ENCODE measurements at regions not wholly inside any gene's neighbourhood (a gene's known extent, or its start where the extent isn't known, plus 50 kb on each side); places are given as distances from the start of the nearest gene placed in this dataset.
"Not testable (repeated sequence)": the region's sequence is repeated elsewhere in the genome, so short reads cannot be mapped to it uniquely, and the experiment has no call there.

DNA sequence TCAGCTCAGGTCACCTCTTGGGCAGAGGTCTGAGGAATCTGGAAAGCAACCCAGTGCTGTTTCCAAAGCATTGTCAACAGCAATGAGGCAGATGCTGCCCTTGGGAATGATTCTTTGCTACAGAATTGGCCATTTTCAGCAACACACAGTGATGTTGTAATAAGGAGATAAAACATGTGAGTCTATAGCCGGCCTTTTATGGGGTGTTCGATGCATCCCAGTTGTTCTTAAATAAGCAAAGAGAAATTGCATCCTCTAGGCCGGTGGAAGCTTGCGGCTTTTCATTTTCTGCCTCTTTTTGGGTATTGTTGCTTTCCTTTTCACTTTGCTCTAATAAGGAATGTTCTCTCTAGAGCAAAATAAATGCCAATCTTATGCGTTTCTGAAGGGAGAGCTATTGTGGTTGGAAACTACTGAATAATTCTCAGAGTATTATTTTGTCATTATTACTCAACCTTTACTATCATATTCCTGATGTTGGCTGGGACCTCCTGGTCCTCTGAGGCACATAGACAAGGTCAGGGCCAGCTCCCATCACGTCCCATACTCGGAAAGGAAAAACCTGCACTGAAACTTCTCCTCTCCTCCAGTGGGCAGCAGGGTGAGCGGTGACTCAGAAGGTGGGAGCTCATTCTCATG lies 214.2 kb downstream of the CDH26 start:
- DNase-seq: no peak

DNA sequence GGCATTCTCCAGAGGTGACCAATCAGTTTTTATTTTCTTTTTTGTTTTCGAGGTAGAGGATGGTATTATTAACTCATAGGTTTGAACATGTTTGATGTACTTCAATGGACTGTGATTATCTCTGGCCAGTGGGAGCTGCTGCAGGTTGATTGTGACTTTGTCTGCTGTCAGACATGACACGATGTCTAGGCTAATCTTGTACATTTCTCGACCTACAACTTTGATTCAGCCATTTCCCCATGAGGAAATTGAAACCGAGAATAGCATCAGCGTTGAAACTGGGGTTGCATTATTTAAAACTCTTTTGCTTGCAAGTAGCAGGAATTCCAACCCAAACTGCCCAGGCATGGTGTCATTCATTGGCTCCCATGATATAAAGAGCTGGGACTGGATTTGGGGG lies 218.9 kb downstream of the CDH26 start:
- no peak for DNase-seq

DNA sequence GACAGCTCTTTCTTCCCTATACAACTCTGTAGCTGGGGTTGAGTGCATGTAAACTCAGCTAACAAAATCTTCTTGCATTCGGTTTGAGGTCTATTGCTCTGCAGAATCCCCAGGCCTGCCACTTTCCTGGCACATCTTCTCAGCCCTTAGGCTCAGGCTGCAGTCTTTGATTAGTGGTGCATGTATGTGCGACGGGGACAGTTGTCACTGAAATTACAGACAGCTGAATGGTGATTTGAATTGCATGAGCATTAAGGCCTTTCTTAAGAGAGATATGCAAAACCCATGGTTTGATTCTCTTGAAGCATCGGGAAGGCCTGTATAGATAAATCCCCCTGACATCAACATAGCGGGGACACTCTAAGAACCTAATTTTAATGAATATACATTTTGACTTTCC lies 222.8 kb downstream of the CDH26 start:
- no peak for DNase-seq

DNA sequence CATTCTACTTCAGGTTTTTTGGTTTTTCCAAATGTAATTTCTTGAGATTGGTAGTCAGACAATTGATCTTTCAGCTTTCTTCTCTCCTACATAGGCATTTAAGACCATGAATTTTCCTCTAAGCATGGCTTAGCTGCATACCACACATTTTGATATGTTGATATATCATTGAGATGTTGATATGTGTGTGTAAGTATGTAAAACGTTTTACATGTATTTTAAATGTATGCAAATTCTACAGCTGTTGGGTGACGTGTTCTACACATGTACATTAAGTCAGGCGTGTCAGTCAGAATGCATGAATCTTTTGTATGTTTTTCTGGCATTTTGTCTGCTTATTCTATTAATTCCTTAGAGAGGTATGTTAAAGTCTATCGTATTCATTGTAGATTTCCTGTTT lies 228.2 kb downstream of the CDH26 start:
- no peak for DNase-seq

DNA sequence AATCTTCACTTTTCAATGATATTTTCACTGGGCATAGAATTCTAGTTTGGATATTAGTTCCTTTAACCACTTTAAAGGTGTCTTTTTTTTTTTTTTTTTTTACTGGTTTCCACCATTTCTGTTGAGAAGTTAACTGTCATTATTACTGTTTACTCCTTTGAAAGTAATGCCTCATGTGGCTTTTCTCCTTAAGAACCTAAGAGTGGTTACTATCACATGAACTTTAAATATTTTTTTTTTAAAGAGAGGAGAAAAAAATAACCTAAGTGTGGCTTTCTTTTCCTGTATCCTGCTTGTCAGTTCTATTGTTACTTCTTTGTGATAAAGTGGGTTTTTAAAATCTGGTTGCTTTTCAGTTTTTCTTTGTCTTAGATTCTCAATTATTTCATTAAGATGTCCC lies 229.5 kb downstream of the CDH26 start:
- DNase-seq: no peak

DNA sequence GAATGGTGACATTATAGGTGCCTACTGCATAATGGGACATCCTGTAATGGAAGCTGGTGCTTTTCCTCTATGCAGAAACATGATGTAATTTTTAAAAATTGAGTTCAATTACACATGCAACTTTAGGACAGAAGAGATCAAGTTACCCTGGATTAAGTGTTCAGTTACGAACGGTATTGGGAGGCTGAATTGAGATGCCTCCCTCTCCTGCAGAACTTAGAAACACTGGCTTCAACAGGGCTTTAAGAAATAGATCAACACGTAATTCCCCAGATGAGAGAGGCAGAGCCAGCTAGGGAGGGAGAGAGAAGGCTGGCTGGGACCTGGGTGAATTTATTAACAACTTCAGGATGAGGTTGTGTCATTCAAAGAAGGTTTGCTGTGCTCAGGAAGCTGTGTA lies 232.8 kb downstream of the CDH26 start:
- DNase-seq: no peak

DNA sequence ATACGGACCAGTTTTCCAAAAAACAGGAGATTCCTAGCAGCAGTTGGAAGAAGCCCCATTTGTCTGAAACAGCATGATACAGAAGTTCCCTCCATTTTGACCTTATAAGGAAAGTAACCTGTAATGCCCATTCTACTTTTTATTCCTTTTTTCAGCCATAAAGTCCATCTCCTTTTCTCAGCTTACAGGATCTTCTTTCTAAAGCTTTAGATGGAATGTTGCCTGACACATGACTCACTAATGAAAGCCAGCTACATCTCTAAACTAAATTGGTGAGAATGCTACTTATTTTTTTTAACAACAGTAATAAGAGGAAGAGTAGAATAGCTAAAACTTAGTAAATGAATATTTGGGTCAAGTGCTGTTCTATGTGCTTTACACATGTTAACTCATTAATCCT lies 234.1 kb downstream of the CDH26 start:
- no peak for DNase-seq

DNA sequence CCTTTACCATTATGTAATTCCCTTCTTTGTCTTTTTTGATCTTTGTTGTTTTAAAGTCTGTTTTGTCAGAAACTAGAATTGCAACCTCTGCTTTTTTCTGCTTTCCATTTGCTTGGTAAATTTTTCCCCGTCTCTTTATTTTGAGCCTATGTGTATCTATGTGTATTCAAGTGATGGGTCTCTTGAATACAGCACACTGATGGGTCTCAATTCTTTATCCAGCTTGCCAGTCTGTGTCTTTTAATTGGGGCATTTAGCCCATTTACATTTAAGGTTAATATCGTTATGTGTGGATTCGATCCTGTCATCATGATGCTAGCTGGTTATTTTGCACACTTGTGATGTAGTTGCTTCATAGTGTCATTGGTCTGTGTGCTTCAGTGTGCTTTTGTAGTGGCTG lies 240.9 kb downstream of the CDH26 start:
- not testable (repeated sequence) for DNase-seq

DNA sequence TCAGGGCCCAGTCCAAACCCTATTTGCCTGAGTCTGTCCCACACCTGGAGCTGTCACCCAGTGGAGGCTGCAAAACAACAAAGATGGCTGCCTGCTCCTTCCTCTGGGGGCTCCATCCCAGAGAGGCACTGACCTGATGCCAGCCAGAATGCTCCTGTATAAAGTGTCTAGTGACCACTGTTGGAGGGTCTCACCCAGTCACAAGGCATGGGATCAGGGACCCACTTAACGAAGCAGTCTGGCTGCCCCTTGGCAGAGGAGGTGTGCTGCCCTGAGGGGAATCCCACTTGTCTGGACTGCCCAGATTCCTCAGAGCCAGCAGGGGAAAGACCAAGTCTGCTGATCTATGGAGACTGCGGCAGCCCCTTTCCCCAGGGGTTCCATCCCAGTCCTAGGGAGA lies 241.6 kb downstream of the CDH26 start:
- no peak for DNase-seq

DNA sequence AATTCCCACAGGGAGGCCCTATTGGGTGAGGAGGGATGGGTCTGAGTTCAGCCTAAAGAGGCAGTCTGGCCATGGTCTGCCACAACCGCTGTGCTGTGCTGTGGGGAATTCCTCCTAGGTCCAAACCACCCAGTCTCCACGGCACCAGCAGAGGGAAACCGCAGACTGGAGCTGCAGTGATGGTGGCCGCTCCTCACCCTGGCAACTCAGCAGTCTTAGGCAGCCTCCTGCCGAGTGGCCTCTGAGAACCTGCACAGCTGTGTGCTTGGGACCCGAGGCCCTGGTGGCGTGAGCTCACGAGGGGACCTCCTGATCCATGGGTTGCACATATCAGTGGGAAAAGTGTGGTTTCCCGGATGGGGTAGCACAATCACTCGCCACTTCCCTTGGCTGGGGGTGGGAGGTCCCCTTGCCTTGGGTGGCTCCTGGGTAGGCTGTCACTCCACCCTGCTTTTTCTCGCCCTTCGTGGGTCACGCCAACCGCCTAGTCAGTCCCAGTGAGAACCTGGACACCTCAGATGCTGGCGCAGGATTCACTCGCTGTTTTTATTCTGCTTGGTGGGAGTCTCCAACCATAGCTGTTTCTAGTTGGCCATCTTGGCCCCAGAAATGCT lies 242.2 kb downstream of the CDH26 start:
- DNase-seq: no peak

DNA sequence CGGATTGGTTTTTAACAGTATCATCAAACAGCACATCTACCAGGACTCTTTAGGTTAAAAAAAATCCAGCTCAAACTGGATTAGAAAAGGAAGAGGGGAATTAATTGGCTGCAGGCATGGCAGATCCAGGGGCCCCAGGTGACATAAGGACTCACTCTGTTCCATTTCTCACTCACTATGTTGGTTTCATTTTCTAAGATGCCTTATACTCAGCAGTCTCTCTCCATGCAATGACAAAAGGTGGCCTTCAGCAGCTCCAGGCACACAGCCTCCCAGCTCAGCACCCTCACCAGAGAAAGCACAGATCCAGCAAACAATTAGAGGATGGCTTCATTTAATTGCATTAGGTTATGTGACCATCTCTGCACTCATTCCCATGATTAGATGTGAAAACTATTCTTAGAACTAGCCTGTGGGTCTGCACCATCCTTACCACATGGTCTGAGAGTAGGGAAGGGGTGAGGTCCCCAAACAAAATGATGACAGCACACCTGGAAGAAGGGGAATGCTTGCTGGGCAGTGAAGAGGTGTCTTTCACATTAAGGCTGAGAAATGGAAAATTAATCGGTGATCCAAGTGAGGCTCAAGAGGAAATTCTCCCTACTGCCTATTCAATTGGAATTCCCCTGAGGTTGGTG lies 243.1 kb downstream of the CDH26 start:
- DNase-seq: no peak

DNA sequence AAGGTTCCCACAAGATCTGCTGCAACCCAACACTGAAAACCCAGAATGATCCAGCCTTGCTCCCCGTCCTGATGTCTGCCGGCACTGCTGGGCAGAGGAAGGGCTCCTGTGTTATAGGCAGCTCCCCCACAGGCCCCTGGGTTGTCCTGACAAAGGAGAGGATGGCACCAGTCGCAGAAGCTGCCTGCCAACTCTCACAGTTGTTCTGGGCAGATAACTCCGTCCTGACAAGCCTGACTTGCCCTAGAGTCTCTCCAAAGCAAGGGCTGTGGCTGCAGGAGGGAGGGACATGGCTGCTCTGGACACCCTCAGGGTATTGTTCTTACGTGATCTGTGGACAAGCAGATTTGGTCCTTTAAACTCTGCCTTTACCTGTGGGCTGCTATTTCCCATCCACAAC lies 243.8 kb downstream of the CDH26 start:
- DNase-seq: no peak

DNA sequence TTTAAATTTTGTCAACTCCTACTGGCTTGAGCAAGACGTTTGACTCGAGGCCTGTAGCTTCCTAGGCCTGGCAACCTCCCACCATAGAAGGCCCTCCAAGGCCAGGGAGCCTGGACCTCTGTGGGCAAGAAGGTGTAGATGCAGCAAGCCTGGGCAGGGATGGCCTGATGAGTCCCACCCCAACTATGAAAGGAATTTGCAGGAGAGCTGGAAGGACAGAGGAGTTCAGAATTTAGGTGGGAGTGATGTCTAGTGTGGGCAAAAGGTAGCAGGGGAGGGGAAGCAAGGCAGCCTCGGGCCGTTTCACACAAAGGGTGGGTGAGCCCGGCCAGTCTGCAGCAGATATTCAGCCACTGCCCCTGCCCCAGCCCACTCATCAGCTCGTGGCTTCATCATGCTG lies 245.2 kb downstream of the CDH26 start:
- DNase-seq: no peak

DNA sequence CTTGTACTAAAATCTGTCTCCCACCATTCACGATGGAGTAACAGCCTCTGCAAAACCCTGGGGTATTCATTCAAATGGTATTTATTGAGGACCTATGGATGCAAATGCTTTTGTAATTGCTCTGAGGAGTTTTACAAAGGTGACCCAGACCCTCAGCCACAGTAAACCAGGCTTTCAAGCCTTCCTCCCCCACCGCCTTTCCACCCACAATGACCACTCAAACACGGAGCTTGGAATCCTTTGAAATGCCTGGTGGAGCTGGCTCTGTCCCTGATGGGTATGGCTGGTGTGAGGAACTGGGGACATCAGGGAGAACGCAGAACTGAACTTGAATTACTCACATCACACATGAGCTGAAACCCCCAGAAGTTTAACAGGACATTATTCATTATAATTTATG lies 246.4 kb downstream of the CDH26 start:
- DNase-seq: no peak

DNA sequence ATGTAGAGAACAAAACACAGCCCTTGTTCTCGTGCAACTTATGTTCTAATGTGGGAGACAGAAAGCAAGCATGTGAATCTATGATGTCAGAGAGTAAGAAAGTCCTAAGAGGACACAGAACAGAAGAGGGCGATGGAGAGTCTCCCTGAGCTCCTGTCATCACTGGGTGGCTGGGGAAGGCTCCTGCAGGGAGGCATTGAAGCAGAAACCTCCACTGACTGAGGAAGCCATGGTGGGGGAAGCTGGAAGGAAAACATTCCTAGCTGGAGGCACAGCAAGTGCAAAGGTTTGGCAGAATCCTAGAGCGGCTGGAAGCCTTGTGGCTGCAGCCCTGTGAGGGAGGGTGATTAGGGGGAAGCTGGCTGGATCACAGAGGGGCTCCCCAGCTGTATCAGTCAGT lies 248.0 kb downstream of the CDH26 start:
- DNase-seq: no peak

DNA sequence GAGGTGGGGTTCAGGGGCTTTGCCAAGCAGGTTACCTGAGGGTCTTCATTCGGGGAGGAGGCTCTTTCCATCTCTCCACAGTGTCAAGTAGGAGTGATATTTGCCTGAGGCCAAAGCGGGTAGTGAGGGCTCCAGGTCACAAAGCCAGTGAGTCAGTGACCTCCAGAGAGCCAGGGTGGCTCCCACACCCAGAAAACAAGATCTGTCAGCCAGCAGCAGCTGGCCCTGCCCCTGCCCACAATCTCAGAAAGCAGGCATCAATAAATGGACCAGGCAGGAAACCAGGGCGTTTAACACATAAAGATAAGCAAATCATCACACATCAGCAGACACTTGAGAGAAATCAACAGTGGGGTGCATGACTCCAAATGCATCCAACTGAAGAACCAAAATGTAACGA lies 250.8 kb downstream of the CDH26 start:
- no peak for DNase-seq

DNA sequence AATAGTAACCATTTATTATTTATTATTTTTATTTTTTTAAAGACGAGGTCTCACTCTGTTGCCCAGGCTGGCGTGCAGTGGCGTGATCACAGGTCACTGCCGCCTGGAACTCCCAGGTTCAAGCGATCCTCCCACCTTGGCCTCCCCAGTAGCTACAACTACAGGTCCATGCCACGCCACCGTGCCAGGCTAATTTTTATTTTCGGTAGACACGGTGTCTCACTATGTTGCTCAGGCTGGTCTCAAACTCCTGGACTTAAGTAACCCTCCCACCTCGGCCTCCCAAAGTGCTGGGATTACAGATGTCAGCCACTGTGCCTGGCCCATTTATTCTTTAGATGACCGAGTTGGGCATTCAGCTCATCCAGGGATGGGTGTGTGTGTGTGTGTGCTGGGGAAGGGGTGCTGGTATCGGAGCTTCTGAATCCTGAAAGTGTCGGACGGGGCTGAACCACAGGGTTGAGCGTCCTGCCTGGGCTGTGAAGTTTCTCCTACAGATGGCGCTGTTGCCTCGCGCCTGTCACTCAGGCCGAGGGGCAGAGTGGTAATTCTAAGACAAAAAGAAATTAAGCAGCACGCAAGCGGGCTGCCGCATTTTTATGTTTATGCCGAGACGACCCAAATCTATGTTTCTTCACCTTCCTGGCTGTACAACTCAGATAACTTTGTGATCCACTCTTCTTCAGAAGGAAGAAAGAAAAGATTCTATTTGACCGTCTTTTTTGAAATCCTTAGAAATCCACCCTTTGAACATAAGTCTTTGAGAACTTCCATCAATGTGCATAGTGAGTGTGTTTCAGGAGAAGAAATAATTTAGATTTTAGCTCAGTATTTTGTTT lies 252.8 kb downstream of the CDH26 start:
- no peak for DNase-seq

DNA sequence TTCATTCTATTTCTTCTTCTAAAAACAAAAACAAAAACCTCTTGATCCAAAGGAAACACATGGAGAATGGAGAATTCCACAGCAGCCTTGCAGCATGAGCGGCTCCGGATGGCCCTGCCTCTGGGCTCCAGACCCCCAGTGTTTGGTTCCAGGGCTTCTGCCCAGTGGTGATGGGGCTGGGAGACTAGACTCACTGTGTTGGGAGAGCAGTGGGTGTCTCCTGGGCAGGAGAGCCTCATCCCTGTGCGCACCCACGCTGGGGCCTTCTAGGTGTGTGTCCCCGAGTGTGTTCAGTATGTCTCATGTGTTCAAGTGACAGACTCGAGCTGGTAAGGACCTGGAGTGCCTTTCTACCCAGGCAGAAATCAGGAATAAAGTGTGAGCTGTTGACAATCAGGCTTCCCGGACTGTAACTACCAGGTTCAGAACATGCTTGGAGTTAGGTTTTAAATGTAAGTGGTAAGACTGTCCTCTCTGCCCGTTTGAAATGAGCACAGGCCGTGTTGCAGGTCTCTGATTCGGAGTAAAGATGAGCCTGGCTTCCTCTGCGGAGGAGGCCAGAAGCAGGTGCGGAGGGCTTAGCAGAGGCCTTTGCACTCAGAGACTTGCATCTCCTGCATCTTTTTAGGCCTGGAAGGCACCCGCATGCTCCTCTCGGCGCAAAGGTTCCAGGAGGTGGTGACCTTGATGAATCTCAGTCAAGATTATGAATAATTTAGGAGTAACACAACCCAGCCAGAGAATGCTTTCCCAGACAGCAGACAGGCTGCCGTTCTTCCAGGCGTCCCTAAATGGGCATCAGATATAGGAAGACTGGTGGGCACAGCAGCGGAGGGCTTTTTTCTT lies 253.6 kb downstream of the CDH26 start:
- DNase-seq: no peak

DNA sequence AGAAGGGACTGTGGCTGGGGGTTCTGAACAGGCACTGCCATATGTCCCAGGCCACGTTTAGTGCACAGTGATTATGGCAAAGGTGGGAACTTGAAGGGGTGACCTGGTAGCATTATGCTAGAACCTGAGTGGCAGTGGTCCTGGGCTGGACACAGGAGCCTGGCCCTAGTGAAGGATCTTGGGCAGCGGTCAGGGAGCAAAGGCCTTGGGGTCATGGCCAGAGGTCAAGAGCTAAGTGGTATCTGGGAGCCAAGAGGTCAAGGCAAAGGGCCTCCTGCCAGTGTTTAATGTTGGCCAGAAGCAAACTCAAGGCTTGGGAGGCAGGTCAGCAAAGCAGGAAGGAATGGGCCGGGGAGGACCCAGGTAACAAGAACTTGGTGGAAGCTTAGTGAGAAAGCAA lies 254.5 kb downstream of the CDH26 start:
- no peak for DNase-seq

DNA sequence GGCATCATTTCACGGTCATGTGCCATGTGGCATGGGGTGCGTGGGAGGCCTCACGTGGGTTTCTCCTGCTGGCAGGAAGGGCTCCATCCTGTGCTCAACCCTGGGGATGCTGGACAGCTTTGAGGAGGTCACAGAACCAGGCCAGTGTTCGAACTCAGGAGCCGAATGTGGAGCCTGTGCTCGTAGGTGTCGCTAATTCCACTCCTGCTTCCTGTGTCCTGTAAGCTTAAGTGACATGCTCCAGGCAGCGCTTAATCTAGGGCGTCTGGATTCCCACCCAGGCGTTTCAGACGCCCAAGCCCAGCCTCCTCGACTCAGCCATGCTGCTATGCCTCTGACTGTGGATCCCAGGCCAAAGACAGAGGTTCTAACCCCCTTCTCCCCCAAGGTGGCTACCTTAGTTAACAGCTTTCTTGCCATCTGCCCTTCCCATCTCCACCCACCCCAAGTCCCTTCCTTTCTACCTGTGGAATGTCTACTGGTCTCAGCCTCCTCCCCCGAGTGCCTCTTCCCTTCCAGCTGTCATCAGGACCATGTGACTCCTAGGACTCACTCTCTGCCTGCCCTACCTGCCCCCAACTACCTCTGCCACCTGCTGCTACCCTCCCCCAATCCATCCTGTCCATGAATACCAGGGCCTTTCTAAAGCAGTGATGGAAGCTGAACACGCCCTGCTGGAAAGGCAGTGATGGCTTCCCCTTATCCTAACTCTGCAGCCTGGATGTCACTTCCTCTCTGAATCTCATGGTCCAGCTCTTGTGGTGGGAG lies 255.1 kb downstream of the CDH26 start:
- DNase-seq: no peak

DNA sequence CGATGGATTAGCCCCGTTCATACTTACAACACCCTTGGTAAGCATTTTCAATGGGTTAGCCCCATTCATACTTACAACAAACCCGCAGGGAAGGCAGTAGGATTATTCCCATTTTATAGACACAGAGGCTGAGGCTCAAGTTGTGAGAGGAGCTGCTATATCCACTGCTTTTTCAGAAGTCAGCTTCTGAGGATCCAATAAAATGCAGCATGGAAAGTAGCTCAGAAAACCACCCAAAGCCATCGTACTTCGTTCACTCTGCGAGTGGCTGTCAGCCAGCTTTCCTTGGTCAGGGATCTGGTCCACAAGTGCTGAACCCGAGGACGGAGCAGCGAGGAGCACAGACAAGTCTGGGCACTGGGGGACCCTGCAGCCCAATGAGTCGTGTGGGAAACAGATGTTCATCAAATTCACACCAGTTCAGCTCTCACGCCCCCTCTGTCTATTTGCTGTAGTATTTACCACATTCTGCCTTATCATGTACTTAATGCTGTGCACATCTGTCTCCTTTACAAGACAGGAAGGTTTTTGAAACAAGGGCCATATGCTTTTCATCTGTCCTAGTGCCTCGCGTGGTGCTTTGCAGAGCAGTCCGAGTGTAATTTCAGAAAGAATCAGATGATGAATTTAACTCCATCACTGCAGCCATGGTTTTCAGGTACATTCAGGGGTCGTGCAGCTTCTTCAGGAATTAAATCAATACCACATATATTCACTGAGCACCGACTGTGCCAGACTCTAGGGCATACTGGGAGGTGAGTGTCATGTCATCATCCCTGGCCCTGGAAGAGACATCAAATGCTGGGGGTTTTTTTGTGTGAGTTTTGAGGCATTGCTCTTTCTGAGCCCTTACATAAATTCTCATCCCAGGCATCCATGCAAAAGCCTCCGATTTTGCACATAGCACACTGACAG lies 256.9 kb downstream of the CDH26 start:
- no peak for DNase-seq

All from NK-92 treated with Interleukin-12 subunit alpha and Interleukin-12 subunit beta, amount 100 ng/mL, for 24 hours (cell line).